RWPE1 (cell line): ENCODE measurements at regions not wholly inside any gene's neighbourhood (a gene's known extent, or its start where the extent isn't known, plus 50 kb on each side); places are given as distances from the start of the nearest gene placed in this dataset.

Source experiments
- CTCF ChIA-PET: fragments of 350-600 bp; sonication (Branson Sonifier 250); formaldehyde crosslinking; extraction: SDS; loops from one replicate; lab custom pipeline; 2021; lab: Yijun Ruan, JAX
- POLR2A ChIA-PET: fragments of 400-600 bp; formaldehyde crosslinking; extraction: SDS; loops from one replicate; lab custom pipeline; 2020; ENCODE audit warnings: antibody characterized with exemption; ENCODE audit not compliant: low non-redundant PET; lab: Yijun Ruan, JAX
- DNase-seq: peaks from one replicate; pipeline ENCODE4 v3.0.0; 2012; ENCODE audit warnings: low spot score
- H3K27ac ChIP-seq: fragments of 450-650 bp; 2 replicates; pipeline ENCODE4 v1.5.1; 2017
- CTCF ChIP-seq: fragments of 450-650 bp; conservative IDR thresholded peaks from 2 replicates; pipeline ENCODE4 v1.5.1; 2017; ENCODE audit warnings: low read depth, mild to moderate bottlenecking

GRCh38 chr3:101148001-101148400 is 154.8 kb upstream of the ABI3BP start:
- POLR2A ChIA-PET, result no interaction called here
- H3K27ac ChIP-seq, result no peak overlapping the region
- DNase-seq, result no peak
- no peak for TF ChIP-seq CTCF
- CTCF ChIA-PET, result no interaction called here

GRCh38 chr3:101146946-101147345 is 153.7 kb upstream of the ABI3BP start:
- POLR2A ChIA-PET, result no interaction called here

GRCh38 chr3:101144105-101144504 is 150.9 kb upstream of the ABI3BP start:
- H3K27ac ChIP-seq, result no peak overlapping the region
- TF ChIP-seq CTCF, result no peak
- DNase-seq, result no peak
- ChIA-PET POLR2A (no interaction called here), CTCF (no interaction called here)

More at GRCh38 chr3:101146946-101147345, 153.7 kb upstream of the ABI3BP start:
- CTCF ChIA-PET, result interaction anchor here (0.6 kb wide), 1 partner anchor 12 kb away, joined by 3 read pairs; no protein-coding TSS in a partner anchor
- DNase-seq, result no peak
- H3K27ac ChIP-seq, result no peak overlapping the region
- no peak for TF ChIP-seq CTCF

GRCh38 chr3:101143012-101143411 is 149.8 kb upstream of the ABI3BP start:
- CTCF ChIA-PET, result interaction anchor here (0.6 kb wide), 1 partner anchor 83 kb away, joined by 3 read pairs; no protein-coding TSS in a partner anchor
- POLR2A ChIA-PET, result no interaction called here
- H3K27ac ChIP-seq, result no peak overlapping the region
- no peak for TF ChIP-seq CTCF
- DNase-seq, result no peak

GRCh38 chr3:101142160-101142559 is 148.9 kb upstream of the ABI3BP start:
- ChIA-PET POLR2A (no interaction called here), CTCF (no interaction called here)
- no peak overlapping the region for H3K27ac ChIP-seq

GRCh38 chr3:101141135-101141534 is 147.9 kb upstream of the ABI3BP start:
- POLR2A ChIA-PET, result no interaction called here
- no peak for TF ChIP-seq CTCF
- no peak for DNase-seq
- CTCF ChIA-PET, result no interaction called here
- H3K27ac ChIP-seq, result no peak overlapping the region

More at GRCh38 chr3:101142160-101142559, 148.9 kb upstream of the ABI3BP start:
- TF ChIP-seq CTCF, result no peak
- no peak for DNase-seq

- no peak for TF ChIP-seq CTCF
- H3K27ac ChIP-seq, result no peak overlapping the region
- CTCF ChIA-PET, result interaction anchor here (0.7 kb wide), 1 partner anchor 118 kb away, joined by 3 read pairs; no protein-coding TSS in a partner anchor
- POLR2A ChIA-PET, result no interaction called here
- no peak for DNase-seq
These were observed 145.6 kb upstream of the ABI3BP start for GRCh38 chr3:101138817-101139216.
